DND-41 (cell line): ENCODE measurements at regions not wholly inside any gene's neighbourhood (a gene's known extent, or its start where the extent isn't known, plus 50 kb on each side); places are given as distances from the start of the nearest gene placed in this dataset.

Experiments
- ATAC-seq: fragments of 200-7000 bp; cut with Tn5 transposase; 3 replicates; pipeline ENCODE4 v1.9.1; 2021; ENCODE audit warnings: low read depth; ENCODE audit not compliant: insufficient read depth
- DNase-seq: peaks from one replicate; pipeline ENCODE4 v3.0.0-alpha.2; 2020
- H2AFZ ChIP-seq: 2 replicates; pipeline ENCODE4 v1.6.0; 2012; ENCODE audit warnings: low read depth, low read length
- H3K27ac ChIP-seq: 2 replicates; pipeline ENCODE4 v1.5.1; 2012; ENCODE audit warnings: low read length, inconsistent platforms
- H3K27me3 ChIP-seq: fragments of 200-600 bp; sonication (generic); 2 replicates; pipeline ENCODE4 v1.6.0; 2012; ENCODE audit warnings: low read length, mild to moderate bottlenecking, inconsistent platforms; ENCODE audit not compliant: insufficient read depth, poor library complexity
- H3K36me3 ChIP-seq: 2 replicates; pipeline ENCODE4 v1.5.1; 2012; ENCODE audit warnings: low read length, inconsistent platforms; ENCODE audit not compliant: insufficient read depth
- H3K4me1 ChIP-seq: 2 replicates; pipeline ENCODE4 v1.5.1; 2012; ENCODE audit warnings: mild to moderate bottlenecking, low read length; ENCODE audit not compliant: insufficient read depth
- H3K4me2 ChIP-seq: 2 replicates; pipeline ENCODE4 v1.6.0; 2012; ENCODE audit warnings: mild to moderate bottlenecking, moderate library complexity, low read length, inconsistent platforms; ENCODE audit not compliant: insufficient read depth
- H3K4me3 ChIP-seq, 2 experiments: fragments of 200-600 bp in 1 of 2; shearing (Covaris generic) in 1 of 2; 2 replicates each; pipeline ENCODE4 v1.5.1; 2012 to 2016; ENCODE audit warnings: inconsistent platforms in 2 of 2, low read length in 2 of 2, mild to moderate bottlenecking in 2 of 2, low read depth in 1 of 2, moderate library complexity in 1 of 2
- H3K79me2 ChIP-seq: 2 replicates; pipeline ENCODE4 v1.6.0; 2012; ENCODE audit warnings: low read length, inconsistent platforms; ENCODE audit not compliant: insufficient read depth
- H3K9ac ChIP-seq: 2 replicates; pipeline ENCODE4 v1.6.0; 2012; ENCODE audit warnings: low read depth, mild to moderate bottlenecking, inconsistent platforms, low read length, moderate library complexity
- H3K9me3 ChIP-seq: 2 replicates; pipeline ENCODE4 v1.5.1; 2012; ENCODE audit warnings: low read length, moderate library complexity, mild to moderate bottlenecking, inconsistent platforms; ENCODE audit not compliant: insufficient read depth, severe bottlenecking
- H4K20me1 ChIP-seq: 2 replicates; pipeline ENCODE4 v1.6.0; 2012; ENCODE audit warnings: low read length; ENCODE audit not compliant: insufficient read depth
- CTCF ChIP-seq: IDR thresholded peaks from 2 replicates; pipeline ENCODE4 v1.5.1; 2012; ENCODE audit warnings: borderline replicate concordance, low read length, moderate library complexity, mild to moderate bottlenecking; ENCODE audit not compliant: poor library complexity, severe bottlenecking; ENCODE audit errors: extremely low read depth
- EZH2 ChIP-seq: IDR thresholded peaks from 3 replicates; pipeline ENCODE4 v1.6.1; 2012; ENCODE audit warnings: borderline replicate concordance, low read depth, mild to moderate bottlenecking, moderate library complexity, low read length, inconsistent platforms; ENCODE audit not compliant: severe bottlenecking

GRCh38 chr1:58881471-58881994, 97.7 kb upstream of the JUN start:
- no peak overlapping the region for H2AFZ ChIP-seq
- no peak overlapping the region for H3K27ac ChIP-seq
- H3K36me3 ChIP-seq = no peaks in the 10 kb centered on the region
- H3K9ac ChIP-seq = no peak overlapping the region
- peaks cover 17% of the 10 kb centered on the region for H3K4me1 ChIP-seq
- H3K4me2 ChIP-seq = no peak overlapping the region
- ATAC-seq = no peak
- no peak for TF ChIP-seq CTCF
- no peak for TF ChIP-seq EZH2
- H3K27me3 ChIP-seq = no peaks in the 10 kb centered on the region
- no peaks in the 10 kb centered on the region for H3K79me2 ChIP-seq
- no peak overlapping the region for H3K4me3 ChIP-seq
- no peak for DNase-seq
- H4K20me1 ChIP-seq = no peaks in the 10 kb centered on the region
- H3K9me3 ChIP-seq = no peaks in the 10 kb centered on the region

GRCh38 chr1:58882322-58882948, 98.6 kb upstream of the JUN start:
- Histone ChIP-seq H3K27ac (no peak overlapping the region), H3K79me2 (no peaks in the 10 kb centered on the region), H3K9me3 (no peaks in the 10 kb centered on the region), H3K4me2 (no peak overlapping the region), H4K20me1 (no peaks in the 10 kb centered on the region), H3K4me3 (no peak overlapping the region), H3K9ac (no peak overlapping the region), H3K36me3 (no peaks in the 10 kb centered on the region), H3K27me3 (no peaks in the 10 kb centered on the region), H3K4me1 (peaks cover 26% of the 10 kb centered on the region), H2AFZ (no peak overlapping the region)
- DNase-seq = no peak
- ATAC-seq = no peak
- TF ChIP-seq EZH2 = no peak
- no peak for TF ChIP-seq CTCF

- no peak overlapping the region for H3K4me3 ChIP-seq
- no peak overlapping the region for H3K27ac ChIP-seq
- no peak for TF ChIP-seq EZH2
- no peaks in the 10 kb centered on the region for H4K20me1 ChIP-seq
- no peaks in the 10 kb centered on the region for H3K79me2 ChIP-seq
- no peaks in the 10 kb centered on the region for H3K27me3 ChIP-seq
- no peak for ATAC-seq
- H3K36me3 ChIP-seq = no peaks in the 10 kb centered on the region
- H2AFZ ChIP-seq = no peak overlapping the region
- no peak overlapping the region for H3K9ac ChIP-seq
- H3K4me1 ChIP-seq = peaks cover 28% of the 10 kb centered on the region
- no peak overlapping the region for H3K4me2 ChIP-seq
- DNase-seq = no peak
- H3K9me3 ChIP-seq = no peaks in the 10 kb centered on the region
Observed at GRCh38 chr1:58883037-58883887, 99.4 kb upstream of the JUN start.

GRCh38 chr1:58883888-58884482, 100.1 kb upstream of the JUN start:
- Histone ChIP-seq H3K4me1 (peaks cover 28% of the 10 kb centered on the region), H3K27ac (no peak overlapping the region), H4K20me1 (no peaks in the 10 kb centered on the region), H3K9ac (no peak overlapping the region), H3K9me3 (no peaks in the 10 kb centered on the region), H3K79me2 (no peaks in the 10 kb centered on the region), H3K27me3 (no peaks in the 10 kb centered on the region), H3K36me3 (no peaks in the 10 kb centered on the region), H3K4me3 (no peak overlapping the region), H2AFZ (no peak overlapping the region), H3K4me2 (no peak overlapping the region)
- ATAC-seq (no peak), DNase-seq (no peak)
- TF ChIP-seq EZH2 (no peak), CTCF (no peak)
